MM.1S (cell line): ENCODE measurements at regions not wholly inside any gene's neighbourhood (a gene's known extent, or its start where the extent isn't known, plus 50 kb on each side); places are given as distances from the start of the nearest gene placed in this dataset.
"Not testable (repeated sequence)": the region's sequence is repeated elsewhere in the genome, so short reads cannot be mapped to it uniquely, and the experiment has no call there.

ENCODE experiments used
- DNase-seq: peaks from one replicate; pipeline ENCODE4 v3.0.0-alpha.2; 2015
- H2AFZ ChIP-seq: fragments of 300-600 bp; sonication (generic); 2 replicates; pipeline ENCODE4 v1.6.0; 2016; ENCODE audit warnings: antibody characterized with exemption, low read length
- H3F3A ChIP-seq: fragments of 300-600 bp; sonication (generic); 2 replicates; pipeline ENCODE4 v1.6.1; 2016; ENCODE audit warnings: mild to moderate bottlenecking, antibody characterized with exemption, low read length, moderate library complexity, mixed read lengths; ENCODE audit not compliant: insufficient read depth
- H3K27ac ChIP-seq: fragments of 300-600 bp; sonication (generic); 2 replicates; pipeline ENCODE4 v1.5.1; 2016; ENCODE audit warnings: mild to moderate bottlenecking, low read length
- H3K27me3 ChIP-seq: fragments of 300-600 bp; sonication (generic); replicated peaks from 2 replicates; pipeline ENCODE4 v1.6.0; 2016; ENCODE audit warnings: low read length; ENCODE audit not compliant: insufficient read depth
- H3K36me3 ChIP-seq: fragments of 300-600 bp; sonication (generic); replicated peaks from 2 replicates; pipeline ENCODE4 v1.6.1; 2016; ENCODE audit warnings: mild to moderate bottlenecking, low read length, mixed read lengths; ENCODE audit not compliant: insufficient read depth
- H3K4me1 ChIP-seq: fragments of 300-600 bp; sonication (generic); 2 replicates; pipeline ENCODE4 v1.6.1; 2016; ENCODE audit warnings: low read length, mixed read lengths
- H3K4me2 ChIP-seq: fragments of 300-600 bp; sonication (generic); 2 replicates; pipeline ENCODE4 v1.6.0; 2016; ENCODE audit warnings: low read depth, low read length
- H3K4me3 ChIP-seq: fragments of 300-600 bp; sonication (generic); 2 replicates; pipeline ENCODE4 v1.5.1; 2016; ENCODE audit warnings: low read length, mixed read lengths
- H3K79me2 ChIP-seq: fragments of 300-600 bp; sonication (generic); 2 replicates; pipeline ENCODE4 v1.6.1; 2016; ENCODE audit warnings: mixed run types, low read length, mixed read lengths
- H3K9ac ChIP-seq: fragments of 300-600 bp; sonication (generic); 2 replicates; pipeline ENCODE4 v1.6.1; 2016; ENCODE audit warnings: low read length, mixed read lengths
- H3K9me2 ChIP-seq: fragments of 300-600 bp; sonication (generic); replicated peaks from 2 replicates; pipeline ENCODE4 v1.6.1; 2016; ENCODE audit warnings: mild to moderate bottlenecking, low read length, mixed read lengths; ENCODE audit not compliant: insufficient read depth
- H3K9me3 ChIP-seq: fragments of 300-600 bp; sonication (generic); replicated peaks from 2 replicates; pipeline ENCODE4 v1.6.1; 2016; ENCODE audit warnings: mild to moderate bottlenecking, low read length, mixed read lengths; ENCODE audit not compliant: insufficient read depth
- H4K20me1 ChIP-seq: fragments of 300-600 bp; sonication (generic); 2 replicates; pipeline ENCODE4 v1.6.1; 2016; ENCODE audit warnings: mild to moderate bottlenecking, low read length, moderate library complexity, mixed read lengths; ENCODE audit not compliant: insufficient read depth
- CTCF ChIP-seq: fragments of 300-600 bp; sonication (generic); IDR thresholded peaks from 2 replicates; pipeline ENCODE4 v1.5.1; 2016; ENCODE audit warnings: antibody characterized with exemption, low read length, mixed read lengths
- EZH2 ChIP-seq: fragments of 300-600 bp; sonication (generic); optimal IDR thresholded peaks from 2 replicates; pipeline ENCODE3; 2017; ENCODE audit warnings: low read depth, mild to moderate bottlenecking, antibody characterized with exemption, low read length, mixed read lengths
- EZH2phosphoT487 ChIP-seq: fragments of 300-600 bp; sonication (generic); IDR thresholded peaks from 2 replicates; pipeline ENCODE4 v1.6.1; 2018; ENCODE audit warnings: antibody characterized with exemption, low read length

- H3K9me3 ChIP-seq = no peaks in the 10 kb centered on the region
- H3K36me3 ChIP-seq = no peaks in the 10 kb centered on the region
- no peak overlapping the region for H3K27ac ChIP-seq
- H4K20me1 ChIP-seq = no peaks in the 10 kb centered on the region
- no peak overlapping the region for H3K4me2 ChIP-seq
- no peak overlapping the region for H3K9ac ChIP-seq
- H3K9me2 ChIP-seq = no peaks in the 10 kb centered on the region
- DNase-seq = no peak
- H2AFZ ChIP-seq = no peak overlapping the region
- H3K79me2 ChIP-seq = no peaks in the 10 kb centered on the region
- H3F3A ChIP-seq = no peaks in the 10 kb centered on the region
- no peaks in the 10 kb centered on the region for H3K27me3 ChIP-seq
- no peaks in the 10 kb centered on the region for H3K4me1 ChIP-seq
- no peak overlapping the region for H3K4me3 ChIP-seq
- TF ChIP-seq CTCF = no peak
- no peak for TF ChIP-seq EZH2
- no peak for TF ChIP-seq EZH2phosphoT487
Observed at GRCh38 chr4:141562649-141563048, 73.7 kb upstream of the IL15 start.

GRCh38 chr4:141563723-141564122 lies 72.7 kb upstream of the IL15 start:
- Histone ChIP-seq H3K27ac (no peak overlapping the region), H4K20me1 (no peaks in the 10 kb centered on the region), H3K4me2 (no peak overlapping the region), H3K36me3 (no peaks in the 10 kb centered on the region), H3K9me2 (no peaks in the 10 kb centered on the region), H2AFZ (no peak overlapping the region), H3K9me3 (no peaks in the 10 kb centered on the region), H3F3A (no peaks in the 10 kb centered on the region), H3K27me3 (no peaks in the 10 kb centered on the region), H3K79me2 (no peaks in the 10 kb centered on the region), H3K4me1 (no peaks in the 10 kb centered on the region), H3K9ac (no peak overlapping the region), H3K4me3 (no peak overlapping the region)
- no peak for DNase-seq
- TF ChIP-seq EZH2 = no peak
- TF ChIP-seq CTCF = no peak
- no peak for TF ChIP-seq EZH2phosphoT487

- H3K9me3 ChIP-seq, H3K4me1 ChIP-seq, H2AFZ ChIP-seq, H3K79me2 ChIP-seq, H3K9me2 ChIP-seq, H3K4me2 ChIP-seq, H3K36me3 ChIP-seq, H3F3A ChIP-seq, H3K27ac ChIP-seq, H3K9ac ChIP-seq, DNase-seq, H4K20me1 ChIP-seq, H3K27me3 ChIP-seq, H3K4me3 ChIP-seq: not testable (repeated sequence)
Observed at GRCh38 chr4:141564961-141565360, 71.4 kb upstream of the IL15 start.

- Histone ChIP-seq H3K36me3 (no peaks in the 10 kb centered on the region), H3K9me2 (no peaks in the 10 kb centered on the region), H3K4me1 (no peaks in the 10 kb centered on the region), H3K79me2 (no peaks in the 10 kb centered on the region), H3K27ac (no peak overlapping the region), H3K4me2 (no peak overlapping the region), H3K9ac (no peak overlapping the region), H4K20me1 (no peaks in the 10 kb centered on the region), H3K27me3 (no peaks in the 10 kb centered on the region), H3K4me3 (no peak overlapping the region), H2AFZ (no peak overlapping the region), H3F3A (no peaks in the 10 kb centered on the region), H3K9me3 (no peaks in the 10 kb centered on the region)
- TF ChIP-seq EZH2 (no peak), EZH2phosphoT487 (no peak), CTCF (no peak)
- DNase-seq = no peak
Observed at GRCh38 chr4:141565379-141566089, 70.8 kb upstream of the IL15 start.
